Body of pancreas (tissue), 4 donors: ENCODE measurements at regions not wholly inside any gene's neighbourhood (a gene's known extent, or its start where the extent isn't known, plus 50 kb on each side); places are given as distances from the start of the nearest gene placed in this dataset.

Source experiments
- CTCF ChIP-seq, 7 experiments: fragments of 450-650 bp in 4 of 7; fragments of 200-600 bp in 3 of 7; sonication (generic) in 3 of 7; IDR thresholded peaks; one replicate each; pipeline ENCODE4 v1.5.1; 2016 to 2019; ENCODE audit warnings: antibody characterized with exemption in 7 of 7
- POLR2A ChIP-seq, 3 donors: fragments of 450-650 bp; IDR thresholded peaks; one replicate each; pipeline ENCODE4 v1.6.1; 2016; ENCODE audit warnings: antibody characterized with exemption in 3 of 3, mild to moderate bottlenecking in 2 of 3

- no peak for TF ChIP-seq CTCF (IDR thresholded peaks at IDR 0.05)
- no peak for TF ChIP-seq POLR2A (IDR thresholded peaks at IDR 0.05)
Observed at GRCh38 chr6:112835078-112835477, 487.9 kb downstream of the RFPL4B start.
